ENCODE measurements at regions not wholly inside any gene's neighbourhood (a gene's known extent, or its start where the extent isn't known, plus 50 kb on each side); places are given as distances from the start of the nearest gene placed in this dataset.

GRCh38 chr6:19478992-19479391, 358.2 kb upstream of the ID4 start:
- no peak for DNase-seq

- DNase-seq = no peak
Observed at GRCh38 chr6:19479551-19479950, 357.6 kb upstream of the ID4 start.

GRCh38 chr6:19492636-19493405, 344.3 kb upstream of the ID4 start:
- no peak for DNase-seq

GRCh38 chr6:19501737-19502245, 335.4 kb upstream of the ID4 start:
- DNase-seq = no peak

GRCh38 chr6:19502301-19502700, 334.9 kb upstream of the ID4 start:
- no peak for DNase-seq

GRCh38 chr6:19515939-19516338, 321.2 kb upstream of the ID4 start:
- no peak for DNase-seq

- no peak for DNase-seq
Observed at GRCh38 chr6:19519941-19520340, 317.2 kb upstream of the ID4 start.

GRCh38 chr6:19524366-19525186, 312.6 kb upstream of the ID4 start:
- peak; percentile 61 for DNase-seq

GRCh38 chr6:19525673-19526072, 311.5 kb upstream of the ID4 start:
- no peak for DNase-seq

GRCh38 chr6:19530188-19530587, 307.0 kb upstream of the ID4 start:
- DNase-seq = no peak

GRCh38 chr6:19535351-19535750, 301.8 kb upstream of the ID4 start:
- peak; percentile 89 for DNase-seq

- no peak for DNase-seq
Observed at GRCh38 chr6:19536838-19537237, 300.3 kb upstream of the ID4 start.

- DNase-seq = peak; percentile 100
Observed at GRCh38 chr6:19538096-19538495, 299.1 kb upstream of the ID4 start.

- no peak for DNase-seq
Observed at GRCh38 chr6:19547507-19547906, 289.7 kb upstream of the ID4 start.

GRCh38 chr6:19549109-19549508, 288.1 kb upstream of the ID4 start:
- no peak for DNase-seq

GRCh38 chr6:19550380-19550779, 286.8 kb upstream of the ID4 start:
- DNase-seq = no peak

GRCh38 chr6:19551611-19552010, 285.6 kb upstream of the ID4 start:
- DNase-seq = no peak

GRCh38 chr6:19552076-19552475, 285.1 kb upstream of the ID4 start:
- no peak for DNase-seq

GRCh38 chr6:19552588-19552987, 284.6 kb upstream of the ID4 start:
- no peak for DNase-seq

GRCh38 chr6:19554356-19555225, 282.6 kb upstream of the ID4 start:
- DNase-seq = peak; percentile 100

- DNase-seq = no peak
Observed at GRCh38 chr6:19557191-19557590, 280.0 kb upstream of the ID4 start.

GRCh38 chr6:19558201-19558600, 279.0 kb upstream of the ID4 start:
- peak; percentile 98 for DNase-seq

- DNase-seq = no peak
Observed at GRCh38 chr6:19558934-19559333, 278.2 kb upstream of the ID4 start.
